ENCODE measurements at regions not wholly inside any gene's neighbourhood (a gene's known extent, or its start where the extent isn't known, plus 50 kb on each side); places are given as distances from the start of the nearest gene placed in this dataset.

GRCh38 chrX:119181491-119181890, 53.9 kb upstream of the KIAA1210 start:
- DNase-seq (ENCODE audit: low spot score) (peak; percentile 54), ATAC-seq (peak; percentile 99)

- DNase-seq (ENCODE audit: low spot score): no peak
- ATAC-seq: no peak
Observed at GRCh38 chrX:119186194-119186593, 49.9 kb upstream of the PGRMC1 start.
